ENCODE measurements at regions not wholly inside any gene's neighbourhood (a gene's known extent, or its start where the extent isn't known, plus 50 kb on each side); places are given as distances from the start of the nearest gene placed in this dataset.

- Mint-ChIP-seq H3K27me3 (ENCODE audit: low read depth) (no peaks in the 10 kb centered on the region), H3K4me1 (ENCODE audit: low read depth) (no peaks in the 10 kb centered on the region)
Measured at GRCh38 chr21:32122082-32122481, 156.8 kb downstream of the MIS18A start.

GRCh38 chr21:32120230-32120629, 158.6 kb downstream of the MIS18A start:
- Mint-ChIP-seq H3K27ac (ENCODE audit: unreplicated experiment) (no peak overlapping the region), H3K4me3 (ENCODE audit: unreplicated experiment) (no peak overlapping the region), H3K9me3 (ENCODE audit: low read depth) (peaks cover 9% of the 10 kb centered on the region), H3K4me1 (ENCODE audit: low read depth) (no peaks in the 10 kb centered on the region), H3K36me3 (ENCODE audit: low read depth) (peaks cover 4% of the 10 kb centered on the region), H3K27me3 (ENCODE audit: low read depth) (peaks cover 2% of the 10 kb centered on the region)
- no peak for DNase-seq (ENCODE audit: low spot score)
- no peak for TF ChIP-seq CTCF (IDR thresholded peaks at IDR 0.05)

More at GRCh38 chr21:32122082-32122481, 156.8 kb downstream of the MIS18A start:
- no peak overlapping the region for H3K27ac Mint-ChIP-seq (ENCODE audit: unreplicated experiment)
- DNase-seq (ENCODE audit: low spot score): no peak
- TF ChIP-seq CTCF (IDR thresholded peaks at IDR 0.05): no peak
- peaks cover 9% of the 10 kb centered on the region for H3K9me3 Mint-ChIP-seq (ENCODE audit: low read depth)
- H3K36me3 Mint-ChIP-seq (ENCODE audit: low read depth): peaks cover 4% of the 10 kb centered on the region
- no peak overlapping the region for H3K4me3 Mint-ChIP-seq (ENCODE audit: unreplicated experiment)

GRCh38 chr21:32119811-32120210, 159.0 kb downstream of the MIS18A start:
- Mint-ChIP-seq H3K9me3 (ENCODE audit: low read depth) (peaks cover 9% of the 10 kb centered on the region), H3K4me1 (ENCODE audit: low read depth) (no peaks in the 10 kb centered on the region), H3K27me3 (ENCODE audit: low read depth) (peaks cover 2% of the 10 kb centered on the region), H3K36me3 (ENCODE audit: low read depth) (peaks cover 4% of the 10 kb centered on the region), H3K4me3 (ENCODE audit: unreplicated experiment) (no peak overlapping the region), H3K27ac (ENCODE audit: unreplicated experiment) (no peak overlapping the region)
- TF ChIP-seq CTCF (IDR thresholded peaks at IDR 0.05): no peak
- no peak for DNase-seq (ENCODE audit: low spot score)

DNA sequence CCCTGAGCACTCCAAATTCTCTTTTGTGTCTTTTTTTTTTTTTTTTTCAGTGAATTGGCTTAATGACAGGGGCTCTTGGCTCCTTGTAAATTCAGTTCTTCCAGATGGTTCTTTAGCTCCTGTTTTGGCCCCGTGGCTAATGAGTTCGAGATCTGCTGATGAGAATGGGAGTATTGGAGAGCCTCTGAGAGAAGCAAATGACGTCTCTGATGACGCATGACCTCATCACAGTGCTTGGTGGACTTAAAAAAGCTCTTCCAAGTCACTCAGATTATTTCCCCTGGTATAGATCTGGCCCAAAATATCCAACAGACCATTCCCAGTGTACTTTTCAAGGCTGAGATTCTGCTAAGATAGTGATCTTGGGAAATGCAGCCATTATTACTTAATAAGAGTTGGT, 159.5 kb downstream of the MIS18A start:
- DNase-seq (ENCODE audit: low spot score): no peak
- H3K4me1 Mint-ChIP-seq (ENCODE audit: low read depth): no peaks in the 10 kb centered on the region
- peaks cover 9% of the 10 kb centered on the region for H3K9me3 Mint-ChIP-seq (ENCODE audit: low read depth)
- no peak overlapping the region for H3K4me3 Mint-ChIP-seq (ENCODE audit: unreplicated experiment)
- TF ChIP-seq CTCF (IDR thresholded peaks at IDR 0.05): no peak
- peaks cover 4% of the 10 kb centered on the region for H3K36me3 Mint-ChIP-seq (ENCODE audit: low read depth)
- no peak overlapping the region for H3K27ac Mint-ChIP-seq (ENCODE audit: unreplicated experiment)
- peaks cover 2% of the 10 kb centered on the region for H3K27me3 Mint-ChIP-seq (ENCODE audit: low read depth)

DNA sequence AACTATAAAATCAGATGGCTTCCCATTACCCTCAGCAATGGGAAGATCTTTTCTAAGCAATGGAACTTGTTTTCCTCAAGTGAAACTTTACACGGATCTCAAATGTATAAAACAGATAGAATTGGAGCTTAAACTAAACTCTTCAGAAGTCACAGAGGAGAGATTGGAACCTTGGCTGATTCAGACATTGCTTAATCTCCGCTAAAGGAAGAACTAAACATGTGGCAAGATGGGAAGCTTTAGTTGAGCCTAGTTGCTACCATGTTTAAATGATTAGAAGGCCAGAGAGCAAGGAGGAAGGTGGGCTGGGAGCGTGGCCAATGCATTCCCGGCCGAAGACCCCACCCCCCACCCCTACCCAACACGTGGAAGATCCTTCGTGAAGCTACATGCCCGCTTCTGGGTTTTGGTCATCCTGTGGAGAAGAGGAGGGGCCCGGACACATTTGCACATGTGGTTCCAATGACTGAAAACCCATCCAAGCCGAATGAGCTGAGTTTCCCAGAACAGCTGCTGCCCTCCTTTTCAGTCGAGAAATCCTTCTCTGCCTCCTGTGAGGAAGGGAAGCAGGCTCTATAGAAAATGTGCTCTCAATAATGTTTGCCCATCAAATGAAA, 164.3 kb downstream of the MIS18A start:
- H3K27ac Mint-ChIP-seq (ENCODE audit: unreplicated experiment): no peak overlapping the region
- TF ChIP-seq CTCF (IDR thresholded peaks at IDR 0.05): no peak
- no peak overlapping the region for H3K4me3 Mint-ChIP-seq (ENCODE audit: unreplicated experiment)
- peaks cover 4% of the 10 kb centered on the region for H3K27me3 Mint-ChIP-seq (ENCODE audit: low read depth)
- no peaks in the 10 kb centered on the region for H3K4me1 Mint-ChIP-seq (ENCODE audit: low read depth)
- peaks cover 2% of the 10 kb centered on the region for H3K36me3 Mint-ChIP-seq (ENCODE audit: low read depth)
- H3K9me3 Mint-ChIP-seq (ENCODE audit: low read depth): peaks cover 2% of the 10 kb centered on the region
- no peak for DNase-seq (ENCODE audit: low spot score)
